ENCODE measurements at regions not wholly inside any gene's neighbourhood (a gene's known extent, or its start where the extent isn't known, plus 50 kb on each side); places are given as distances from the start of the nearest gene placed in this dataset.

DNA sequence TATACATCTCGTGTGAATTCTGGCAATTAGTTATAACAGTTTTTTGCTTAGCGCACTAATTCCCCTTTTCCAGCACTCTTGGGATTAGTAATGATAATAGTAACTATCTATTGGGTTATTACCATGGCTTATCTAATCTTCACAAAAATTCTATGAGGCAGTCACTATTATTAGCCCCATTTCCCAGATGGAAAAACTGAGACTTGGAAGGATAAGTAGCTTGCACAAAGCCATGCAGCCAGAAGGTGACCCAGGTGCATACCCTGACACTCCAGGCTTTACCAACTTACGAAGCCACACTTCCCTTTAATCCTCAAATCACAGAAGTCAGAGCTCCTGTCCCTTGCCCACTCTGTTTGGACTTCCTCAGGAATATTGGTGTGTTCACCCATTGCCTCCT, 156.8 kb downstream of the CYP26B1 start:
- TF ChIP-seq, protein P1, sequence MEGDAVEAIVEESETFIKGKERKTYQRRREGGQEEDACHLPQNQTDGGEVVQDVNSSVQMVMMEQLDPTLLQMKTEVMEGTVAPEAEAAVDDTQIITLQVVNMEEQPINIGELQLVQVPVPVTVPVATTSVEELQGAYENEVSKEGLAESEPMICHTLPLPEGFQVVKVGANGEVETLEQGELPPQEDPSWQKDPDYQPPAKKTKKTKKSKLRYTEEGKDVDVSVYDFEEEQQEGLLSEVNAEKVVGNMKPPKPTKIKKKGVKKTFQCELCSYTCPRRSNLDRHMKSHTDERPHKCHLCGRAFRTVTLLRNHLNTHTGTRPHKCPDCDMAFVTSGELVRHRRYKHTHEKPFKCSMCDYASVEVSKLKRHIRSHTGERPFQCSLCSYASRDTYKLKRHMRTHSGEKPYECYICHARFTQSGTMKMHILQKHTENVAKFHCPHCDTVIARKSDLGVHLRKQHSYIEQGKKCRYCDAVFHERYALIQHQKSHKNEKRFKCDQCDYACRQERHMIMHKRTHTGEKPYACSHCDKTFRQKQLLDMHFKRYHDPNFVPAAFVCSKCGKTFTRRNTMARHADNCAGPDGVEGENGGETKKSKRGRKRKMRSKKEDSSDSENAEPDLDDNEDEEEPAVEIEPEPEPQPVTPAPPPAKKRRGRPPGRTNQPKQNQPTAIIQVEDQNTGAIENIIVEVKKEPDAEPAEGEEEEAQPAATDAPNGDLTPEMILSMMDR (IDR thresholded peaks at IDR 0.05 in 8 of 11, conservative IDR thresholded peaks at IDR 0.05 in 3 of 11) = no peak
- TF ChIP-seq POLR2A (IDR thresholded peaks at IDR 0.05) = no peak

Measured in spleen (tissue), 7 donors.